DND-41 (cell line): ENCODE measurements at regions not wholly inside any gene's neighbourhood (a gene's known extent, or its start where the extent isn't known, plus 50 kb on each side); places are given as distances from the start of the nearest gene placed in this dataset.

Experiments used
- ATAC-seq: fragments of 200-7000 bp; cut with Tn5 transposase; 3 replicates; pipeline ENCODE4 v1.9.1; 2021; ENCODE audit warnings: low read depth; ENCODE audit not compliant: insufficient read depth
- DNase-seq: peaks from one replicate; pipeline ENCODE4 v3.0.0-alpha.2; 2020
- H2AFZ ChIP-seq: 2 replicates; pipeline ENCODE4 v1.6.0; 2012; ENCODE audit warnings: low read depth, low read length
- H3K27ac ChIP-seq: 2 replicates; pipeline ENCODE4 v1.5.1; 2012; ENCODE audit warnings: low read length, inconsistent platforms
- H3K27me3 ChIP-seq: fragments of 200-600 bp; sonication (generic); 2 replicates; pipeline ENCODE4 v1.6.0; 2012; ENCODE audit warnings: low read length, mild to moderate bottlenecking, inconsistent platforms; ENCODE audit not compliant: insufficient read depth, poor library complexity
- H3K36me3 ChIP-seq: 2 replicates; pipeline ENCODE4 v1.5.1; 2012; ENCODE audit warnings: low read length, inconsistent platforms; ENCODE audit not compliant: insufficient read depth
- H3K4me1 ChIP-seq: 2 replicates; pipeline ENCODE4 v1.5.1; 2012; ENCODE audit warnings: mild to moderate bottlenecking, low read length; ENCODE audit not compliant: insufficient read depth
- H3K4me2 ChIP-seq: 2 replicates; pipeline ENCODE4 v1.6.0; 2012; ENCODE audit warnings: mild to moderate bottlenecking, moderate library complexity, low read length, inconsistent platforms; ENCODE audit not compliant: insufficient read depth
- H3K4me3 ChIP-seq, 2 experiments: fragments of 200-600 bp in 1 of 2; shearing (Covaris generic) in 1 of 2; 2 replicates each; pipeline ENCODE4 v1.5.1; 2012 to 2016; ENCODE audit warnings: inconsistent platforms in 2 of 2, low read length in 2 of 2, mild to moderate bottlenecking in 2 of 2, low read depth in 1 of 2, moderate library complexity in 1 of 2
- H3K79me2 ChIP-seq: 2 replicates; pipeline ENCODE4 v1.6.0; 2012; ENCODE audit warnings: low read length, inconsistent platforms; ENCODE audit not compliant: insufficient read depth
- H3K9ac ChIP-seq: 2 replicates; pipeline ENCODE4 v1.6.0; 2012; ENCODE audit warnings: low read depth, mild to moderate bottlenecking, inconsistent platforms, low read length, moderate library complexity
- H3K9me3 ChIP-seq: 2 replicates; pipeline ENCODE4 v1.5.1; 2012; ENCODE audit warnings: low read length, moderate library complexity, mild to moderate bottlenecking, inconsistent platforms; ENCODE audit not compliant: insufficient read depth, severe bottlenecking
- H4K20me1 ChIP-seq: 2 replicates; pipeline ENCODE4 v1.6.0; 2012; ENCODE audit warnings: low read length; ENCODE audit not compliant: insufficient read depth
- EZH2 ChIP-seq: IDR thresholded peaks from 3 replicates; pipeline ENCODE4 v1.6.1; 2012; ENCODE audit warnings: borderline replicate concordance, low read depth, mild to moderate bottlenecking, moderate library complexity, low read length, inconsistent platforms; ENCODE audit not compliant: severe bottlenecking
- TF ChIP-seq, protein P1 (sequence below): IDR thresholded peaks from 2 replicates; pipeline ENCODE4 v1.5.1; 2012; ENCODE audit warnings: borderline replicate concordance, low read length, moderate library complexity, mild to moderate bottlenecking; ENCODE audit not compliant: poor library complexity, severe bottlenecking; ENCODE audit errors: extremely low read depth

DNA sequence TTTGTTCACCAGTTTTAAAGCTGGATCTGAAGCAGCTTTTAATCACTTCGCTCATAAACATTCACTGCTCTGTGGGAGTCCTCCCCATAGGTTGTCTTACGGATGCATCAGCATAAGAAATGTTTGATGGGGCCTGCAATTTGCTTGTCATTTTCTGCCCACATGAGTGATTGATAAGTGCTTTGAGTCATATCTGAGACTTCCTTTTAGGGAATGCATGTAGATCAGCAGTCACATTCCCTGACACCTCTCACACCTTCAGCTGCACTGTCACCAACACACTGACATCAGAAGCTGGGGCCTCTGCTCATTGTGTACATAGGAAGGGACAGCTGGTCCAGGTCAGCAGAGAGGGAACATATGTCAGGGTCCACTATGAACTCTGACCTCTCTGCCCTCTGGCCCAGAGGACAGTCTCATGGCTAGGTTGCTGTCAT is 84.1 kb upstream of the SPATA31D4 start:
- no peak overlapping the region for H3K4me2 ChIP-seq
- no peak overlapping the region for H3K9ac ChIP-seq
- DNase-seq (no peak), ATAC-seq (no peak)
- H3K27ac ChIP-seq, result no peak overlapping the region
- H3K36me3 ChIP-seq, result no peaks in the 10 kb centered on the region
- no peak overlapping the region for H2AFZ ChIP-seq
- no peak overlapping the region for H3K4me3 ChIP-seq
- TF ChIP-seq, protein P1, sequence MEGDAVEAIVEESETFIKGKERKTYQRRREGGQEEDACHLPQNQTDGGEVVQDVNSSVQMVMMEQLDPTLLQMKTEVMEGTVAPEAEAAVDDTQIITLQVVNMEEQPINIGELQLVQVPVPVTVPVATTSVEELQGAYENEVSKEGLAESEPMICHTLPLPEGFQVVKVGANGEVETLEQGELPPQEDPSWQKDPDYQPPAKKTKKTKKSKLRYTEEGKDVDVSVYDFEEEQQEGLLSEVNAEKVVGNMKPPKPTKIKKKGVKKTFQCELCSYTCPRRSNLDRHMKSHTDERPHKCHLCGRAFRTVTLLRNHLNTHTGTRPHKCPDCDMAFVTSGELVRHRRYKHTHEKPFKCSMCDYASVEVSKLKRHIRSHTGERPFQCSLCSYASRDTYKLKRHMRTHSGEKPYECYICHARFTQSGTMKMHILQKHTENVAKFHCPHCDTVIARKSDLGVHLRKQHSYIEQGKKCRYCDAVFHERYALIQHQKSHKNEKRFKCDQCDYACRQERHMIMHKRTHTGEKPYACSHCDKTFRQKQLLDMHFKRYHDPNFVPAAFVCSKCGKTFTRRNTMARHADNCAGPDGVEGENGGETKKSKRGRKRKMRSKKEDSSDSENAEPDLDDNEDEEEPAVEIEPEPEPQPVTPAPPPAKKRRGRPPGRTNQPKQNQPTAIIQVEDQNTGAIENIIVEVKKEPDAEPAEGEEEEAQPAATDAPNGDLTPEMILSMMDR, result no peak
- TF ChIP-seq EZH2, result no peak
- no peaks in the 10 kb centered on the region for H3K9me3 ChIP-seq
- no peaks in the 10 kb centered on the region for H3K4me1 ChIP-seq
- H3K27me3 ChIP-seq, result no peaks in the 10 kb centered on the region
- no peaks in the 10 kb centered on the region for H3K79me2 ChIP-seq
- no peaks in the 10 kb centered on the region for H4K20me1 ChIP-seq

DNA sequence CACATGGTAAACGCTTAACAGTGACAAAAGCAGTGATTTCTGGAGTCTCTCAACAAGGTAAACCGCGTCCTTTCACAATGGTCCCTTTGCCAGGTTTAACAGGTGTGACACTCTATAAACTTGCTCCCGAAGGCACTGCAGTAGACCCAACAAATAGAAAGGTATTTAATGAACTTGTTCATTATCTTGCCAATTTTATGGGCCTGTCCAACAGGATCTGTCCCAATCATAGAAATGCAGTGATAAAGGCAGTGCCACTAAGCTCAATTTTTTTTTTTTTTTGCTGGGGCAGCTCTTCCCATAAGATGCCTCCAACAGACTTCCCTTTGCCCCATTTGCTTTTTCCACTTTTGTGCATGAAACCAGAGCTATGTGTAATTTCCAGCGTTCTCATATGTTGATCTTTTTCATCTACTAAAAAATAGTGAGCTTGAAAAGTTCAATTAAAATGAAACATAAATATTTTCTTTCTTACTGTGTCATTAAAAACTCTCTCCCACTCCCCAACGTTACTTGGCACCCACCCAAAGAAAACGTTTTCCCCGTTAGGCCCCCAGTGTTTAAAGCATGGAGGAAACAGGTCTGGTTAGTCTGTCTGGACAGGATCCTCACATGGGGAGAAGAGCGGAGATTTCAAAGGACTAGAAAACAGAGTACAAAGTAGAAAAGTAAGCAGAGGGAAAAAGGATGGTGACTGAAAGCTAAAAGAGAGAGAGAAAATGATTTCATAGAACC is 80.9 kb upstream of the SPATA31D4 start:
- no peak for ATAC-seq
- H3K79me2 ChIP-seq, result no peaks in the 10 kb centered on the region
- no peak for TF ChIP-seq EZH2
- TF ChIP-seq, protein P1, result no peak

DNA sequence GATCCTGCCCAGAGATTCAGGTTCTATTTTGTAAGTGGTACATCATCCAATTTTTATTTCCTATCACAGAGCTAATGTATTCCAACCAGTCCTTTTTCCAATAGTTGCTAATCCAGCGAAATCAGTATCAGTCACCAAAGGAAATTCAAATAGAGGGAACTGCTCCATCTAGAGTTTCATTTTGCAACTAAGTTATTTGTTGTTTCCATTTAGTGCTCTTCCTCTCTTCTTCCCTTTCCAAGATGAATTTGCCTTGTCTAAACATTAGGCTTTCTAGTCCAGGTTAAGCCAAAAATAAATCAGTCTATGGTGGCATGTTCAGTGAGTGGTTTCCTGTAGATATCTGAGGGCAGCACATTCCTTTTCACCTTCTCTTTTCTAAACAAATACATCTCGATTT is 79.8 kb upstream of the SPATA31D4 start:
- no peak overlapping the region for H3K4me3 ChIP-seq
- H2AFZ ChIP-seq, result no peak overlapping the region
- H3K4me1 ChIP-seq, result no peaks in the 10 kb centered on the region
- no peaks in the 10 kb centered on the region for H3K27me3 ChIP-seq
- no peak overlapping the region for H3K4me2 ChIP-seq
- H3K9me3 ChIP-seq, result no peaks in the 10 kb centered on the region
- no peak overlapping the region for H3K27ac ChIP-seq
- no peak for DNase-seq
- H3K9ac ChIP-seq, result no peak overlapping the region
- no peaks in the 10 kb centered on the region for H3K79me2 ChIP-seq
- no peak for ATAC-seq
- TF ChIP-seq, protein P1, result peak; percentile 19
- no peak for TF ChIP-seq EZH2
- H4K20me1 ChIP-seq, result no peaks in the 10 kb centered on the region
- H3K36me3 ChIP-seq, result no peaks in the 10 kb centered on the region

More for the DNA sequence above, 80.9 kb upstream of the SPATA31D4 start:
- no peak overlapping the region for H3K4me3 ChIP-seq
- H3K9me3 ChIP-seq, result no peaks in the 10 kb centered on the region
- H3K9ac ChIP-seq, result no peak overlapping the region
- H3K4me1 ChIP-seq, result no peaks in the 10 kb centered on the region
- no peak overlapping the region for H3K27ac ChIP-seq
- H3K36me3 ChIP-seq, result no peaks in the 10 kb centered on the region
- H4K20me1 ChIP-seq, result no peaks in the 10 kb centered on the region
- no peaks in the 10 kb centered on the region for H3K27me3 ChIP-seq
- H2AFZ ChIP-seq, result no peak overlapping the region
- H3K4me2 ChIP-seq, result no peak overlapping the region
- no peak for DNase-seq
